Adrenal gland (tissue), 5 donors: ENCODE measurements at regions not wholly inside any gene's neighbourhood (a gene's known extent, or its start where the extent isn't known, plus 50 kb on each side); places are given as distances from the start of the nearest gene placed in this dataset.

Source experiments
- POLR2A ChIP-seq, 2 donors: fragments of 450-650 bp; IDR thresholded peaks; one replicate each; pipeline ENCODE4 v1.6.1; 2017; ENCODE audit warnings: antibody characterized with exemption in 2 of 2, mild to moderate bottlenecking in 2 of 2, moderate library complexity in 1 of 2
- TF ChIP-seq, protein P1 (sequence below), 6 experiments: fragments of 450-650 bp in 4 of 6; fragments of 200-600 bp in 2 of 6; sonication (generic) in 1 of 6; IDR thresholded peaks; 1 replicate in 5 of 6; 2 replicates in 1 of 6; pipeline versions ENCODE4 v1.5.1 to v1.8.0; 2016 to 2021; ENCODE audit warnings: antibody characterized with exemption in 6 of 6, mild to moderate bottlenecking in 2 of 6, moderate library complexity in 1 of 6
- donor health status: DM: no; HTN: no; CAD: no.

GRCh38 chr1:191398551-191398950 lies 759.7 kb upstream of the RGS18 start:
- TF ChIP-seq, protein P1, sequence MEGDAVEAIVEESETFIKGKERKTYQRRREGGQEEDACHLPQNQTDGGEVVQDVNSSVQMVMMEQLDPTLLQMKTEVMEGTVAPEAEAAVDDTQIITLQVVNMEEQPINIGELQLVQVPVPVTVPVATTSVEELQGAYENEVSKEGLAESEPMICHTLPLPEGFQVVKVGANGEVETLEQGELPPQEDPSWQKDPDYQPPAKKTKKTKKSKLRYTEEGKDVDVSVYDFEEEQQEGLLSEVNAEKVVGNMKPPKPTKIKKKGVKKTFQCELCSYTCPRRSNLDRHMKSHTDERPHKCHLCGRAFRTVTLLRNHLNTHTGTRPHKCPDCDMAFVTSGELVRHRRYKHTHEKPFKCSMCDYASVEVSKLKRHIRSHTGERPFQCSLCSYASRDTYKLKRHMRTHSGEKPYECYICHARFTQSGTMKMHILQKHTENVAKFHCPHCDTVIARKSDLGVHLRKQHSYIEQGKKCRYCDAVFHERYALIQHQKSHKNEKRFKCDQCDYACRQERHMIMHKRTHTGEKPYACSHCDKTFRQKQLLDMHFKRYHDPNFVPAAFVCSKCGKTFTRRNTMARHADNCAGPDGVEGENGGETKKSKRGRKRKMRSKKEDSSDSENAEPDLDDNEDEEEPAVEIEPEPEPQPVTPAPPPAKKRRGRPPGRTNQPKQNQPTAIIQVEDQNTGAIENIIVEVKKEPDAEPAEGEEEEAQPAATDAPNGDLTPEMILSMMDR (IDR thresholded peaks at IDR 0.05), result no peak
- no peak for TF ChIP-seq POLR2A (IDR thresholded peaks at IDR 0.05)
